SK-N-SH (cell line): ENCODE measurements at regions not wholly inside any gene's neighbourhood (a gene's known extent, or its start where the extent isn't known, plus 50 kb on each side); places are given as distances from the start of the nearest gene placed in this dataset.

Source experiments
- CTCF ChIP-seq: fragments of 200-600 bp; sonication (generic); IDR thresholded peaks from 2 replicates; pipeline ENCODE4 v1.6.1; 2017; ENCODE audit warnings: antibody characterized with exemption, mild to moderate bottlenecking, moderate library complexity
- FOXJ3 ChIP-seq: sonication (generic); formaldehyde crosslinking; IDR thresholded peaks from 2 replicates; pipeline ENCODE4 v1.5.1; 2020; ENCODE audit warnings: mild to moderate bottlenecking, missing genetic modification reagents
- JUND ChIP-seq: IDR thresholded peaks from 2 replicates; pipeline ENCODE4 v1.4.0; 2012
- MAX ChIP-seq: IDR thresholded peaks from 2 replicates; pipeline ENCODE4 v1.4.0; 2012; ENCODE audit warnings: low read depth
- YY1 ChIP-seq: IDR thresholded peaks from 2 replicates; pipeline ENCODE4 v1.4.0; 2012; ENCODE audit warnings: low read depth, mild to moderate bottlenecking
- ZBTB33 ChIP-seq: IDR thresholded peaks from 2 replicates; pipeline ENCODE4 v1.4.0; 2012; ENCODE audit warnings: low read depth, borderline replicate concordance
- TF ChIP-seq, protein P1 (sequence below): IDR thresholded peaks from 2 replicates; pipeline ENCODE4 v1.4.0; 2012; ENCODE audit warnings: low read depth, borderline replicate concordance

DNA sequence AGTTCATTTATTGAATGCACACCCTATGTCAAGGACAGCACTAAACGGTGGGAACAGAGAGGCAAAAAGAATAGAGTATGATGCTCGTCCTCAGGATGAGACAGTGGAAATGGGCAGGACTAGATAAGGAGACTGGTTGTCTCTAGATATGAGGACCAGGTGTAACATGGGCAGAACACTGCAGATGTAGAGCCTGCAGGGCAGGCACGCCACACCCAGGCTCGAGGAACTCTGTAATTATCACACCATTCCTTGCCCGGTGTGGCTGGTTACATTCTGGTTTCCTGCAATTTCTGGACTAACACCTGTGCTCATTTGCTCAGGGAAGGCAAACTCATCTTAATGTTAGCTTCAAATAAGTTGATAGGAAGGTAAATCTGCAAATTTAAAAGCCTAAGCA lies 334.4 kb downstream of the DHX15 start:
- TF ChIP-seq, protein P1, sequence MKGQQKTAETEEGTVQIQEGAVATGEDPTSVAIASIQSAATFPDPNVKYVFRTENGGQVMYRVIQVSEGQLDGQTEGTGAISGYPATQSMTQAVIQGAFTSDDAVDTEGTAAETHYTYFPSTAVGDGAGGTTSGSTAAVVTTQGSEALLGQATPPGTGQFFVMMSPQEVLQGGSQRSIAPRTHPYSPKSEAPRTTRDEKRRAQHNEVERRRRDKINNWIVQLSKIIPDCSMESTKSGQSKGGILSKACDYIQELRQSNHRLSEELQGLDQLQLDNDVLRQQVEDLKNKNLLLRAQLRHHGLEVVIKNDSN = no peak
- no peak for TF ChIP-seq JUND
- no peak for TF ChIP-seq CTCF
- no peak for TF ChIP-seq FOXJ3 (CRISPR knock-in tag)
- TF ChIP-seq MAX = no peak
- TF ChIP-seq ZBTB33 = no peak
- TF ChIP-seq YY1 = no peak
